HEK293T (cell line): ENCODE measurements at regions not wholly inside any gene's neighbourhood (a gene's known extent, or its start where the extent isn't known, plus 50 kb on each side); places are given as distances from the start of the nearest gene placed in this dataset.

ENCODE experiments used
- CTCF ChIA-PET: fragments of 350-600 bp; formaldehyde crosslinking; extraction: SDS; loops from one replicate; lab custom pipeline; 2021; ENCODE audit warnings: antibody characterized with exemption, inconsistent platforms; lab: Yijun Ruan, JAX
- POLR2A ChIA-PET: fragments of 350-600 bp; formaldehyde crosslinking; extraction: SDS; loops from one replicate; lab custom pipeline; 2020; ENCODE audit warnings: antibody characterized with exemption, inconsistent platforms; lab: Yijun Ruan, JAX
- DNase-seq: peaks from one replicate; pipeline ENCODE4 v3.0.0; 2012; ENCODE audit warnings: mixed read lengths; ENCODE audit errors: extremely low spot score
- ARNT ChIP-seq: fragments of 450-650 bp; IDR thresholded peaks from 2 replicates; pipeline ENCODE4 v1.6.1; 2017; ENCODE audit warnings: mild to moderate bottlenecking
- BHLHE40 ChIP-seq: fragments of 450-650 bp; IDR thresholded peaks from 2 replicates; pipeline ENCODE4 v1.6.1; 2016; ENCODE audit warnings: mild to moderate bottlenecking, moderate library complexity, borderline replicate concordance
- CTBP1 ChIP-seq: fragments of 450-650 bp; IDR thresholded peaks from 2 replicates; pipeline ENCODE4 v1.6.1; 2016; ENCODE audit warnings: borderline replicate concordance
- ELF4 ChIP-seq: fragments of 450-650 bp; IDR thresholded peaks from 2 replicates; pipeline ENCODE4 v1.6.1; 2017; ENCODE audit warnings: antibody characterized with exemption
- FOXA1 ChIP-seq: fragments of 450-650 bp; IDR thresholded peaks from 2 replicates; pipeline ENCODE4 v1.6.1; 2016; ENCODE audit warnings: mild to moderate bottlenecking
- FOXK2 ChIP-seq: fragments of 450-650 bp; IDR thresholded peaks from 2 replicates; pipeline ENCODE4 v1.6.1; 2016; ENCODE audit warnings: mild to moderate bottlenecking
- FOXM1 ChIP-seq: fragments of 450-650 bp; IDR thresholded peaks from 2 replicates; pipeline ENCODE4 v1.6.1; 2017; ENCODE audit warnings: mild to moderate bottlenecking, borderline replicate concordance
- HDGF ChIP-seq: fragments of 450-650 bp; IDR thresholded peaks from 2 replicates; pipeline ENCODE4 v1.6.1; 2017; ENCODE audit warnings: antibody characterized with exemption, borderline replicate concordance
- L3MBTL2 ChIP-seq: fragments of 450-650 bp; conservative IDR thresholded peaks from 2 replicates; pipeline ENCODE4 v1.6.1; 2016; ENCODE audit warnings: mild to moderate bottlenecking
- LEF1 ChIP-seq: fragments of 450-650 bp; IDR thresholded peaks from 2 replicates; pipeline ENCODE4 v1.6.1; 2017; ENCODE audit warnings: mild to moderate bottlenecking, borderline replicate concordance
- NFRKB ChIP-seq: fragments of 450-650 bp; IDR thresholded peaks from 2 replicates; pipeline ENCODE4 v1.6.1; 2016; ENCODE audit warnings: mild to moderate bottlenecking, moderate library complexity
- SP1 ChIP-seq: fragments of 450-650 bp; IDR thresholded peaks from 2 replicates; pipeline ENCODE4 v1.6.1; 2017
- SUZ12 ChIP-seq: fragments of 450-650 bp; IDR thresholded peaks from 2 replicates; pipeline ENCODE4 v1.6.1; 2016; ENCODE audit warnings: mild to moderate bottlenecking
- TARDBP ChIP-seq: fragments of 450-650 bp; IDR thresholded peaks from 2 replicates; pipeline ENCODE4 v1.6.1; 2016
- ZNF384 ChIP-seq: fragments of 450-650 bp; IDR thresholded peaks from 2 replicates; pipeline ENCODE4 v1.6.1; 2016
- TF ChIP-seq, protein P1 (sequence below): fragments of 450-650 bp; IDR thresholded peaks from 2 replicates; pipeline ENCODE4 v1.6.1; 2016

DNA sequence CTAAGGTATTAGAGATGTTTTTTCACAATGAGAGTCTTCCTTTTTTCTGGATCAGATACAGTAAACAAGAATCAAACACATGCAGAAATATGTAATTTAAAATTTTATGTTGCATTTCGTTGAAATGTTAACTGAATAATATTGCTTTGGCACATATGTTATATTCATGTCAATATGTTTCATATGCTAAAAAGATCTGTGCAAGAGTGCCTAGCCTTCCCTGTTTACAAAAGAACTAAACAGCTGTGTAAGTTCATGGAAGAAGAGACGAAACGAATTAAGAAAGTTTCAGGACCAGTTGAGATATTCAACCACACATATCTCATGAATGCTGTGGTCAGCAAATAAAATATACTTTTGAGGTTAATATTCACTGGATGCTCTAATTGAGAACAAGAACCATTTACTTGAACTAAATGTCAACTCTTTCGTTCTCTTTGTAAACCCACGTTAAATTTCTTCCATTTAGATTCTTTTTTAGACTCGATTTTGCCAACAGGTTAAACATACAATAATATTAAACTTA is 289.5 kb downstream of the FOXG1 start:
- ChIA-PET POLR2A (no interaction called here), CTCF (no interaction called here)
- DNase-seq = no peak
- TF ChIP-seq BHLHE40 (no peak), SUZ12 (no peak), FOXK2 (no peak), HDGF (no peak), ARNT (no peak), TARDBP (no peak), L3MBTL2 (no peak), FOXM1 (no peak), SP1 (no peak), ELF4 (no peak)

DNA sequence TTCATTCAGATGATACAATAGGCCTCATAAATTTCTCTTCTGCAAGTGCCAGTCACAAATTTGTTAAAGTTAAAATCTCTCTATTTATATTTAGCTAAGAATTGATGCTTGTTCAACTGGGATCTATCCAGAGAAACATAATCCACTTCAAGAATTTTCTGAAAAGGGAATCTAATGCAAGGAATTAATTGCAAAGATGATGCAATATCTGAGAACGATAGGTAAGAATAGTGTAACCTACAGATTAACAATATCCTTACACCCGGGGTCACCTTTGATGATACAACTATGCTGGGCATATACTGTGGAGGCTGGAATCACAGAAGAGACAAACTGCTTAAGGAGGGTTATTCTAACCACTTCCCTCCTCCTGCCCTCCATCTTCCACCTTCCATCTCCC is 295.1 kb downstream of the FOXG1 start:
- ChIA-PET CTCF (no interaction called here), POLR2A (no interaction called here)
- no peak for DNase-seq
- TF ChIP-seq BHLHE40 (no peak), L3MBTL2 (no peak), HDGF (no peak), NFRKB (no peak), ZNF384 (no peak), TARDBP (no peak), SUZ12 (no peak), FOXA1 (no peak), ELF4 (no peak), LEF1 (no peak), SP1 (no peak)

DNA sequence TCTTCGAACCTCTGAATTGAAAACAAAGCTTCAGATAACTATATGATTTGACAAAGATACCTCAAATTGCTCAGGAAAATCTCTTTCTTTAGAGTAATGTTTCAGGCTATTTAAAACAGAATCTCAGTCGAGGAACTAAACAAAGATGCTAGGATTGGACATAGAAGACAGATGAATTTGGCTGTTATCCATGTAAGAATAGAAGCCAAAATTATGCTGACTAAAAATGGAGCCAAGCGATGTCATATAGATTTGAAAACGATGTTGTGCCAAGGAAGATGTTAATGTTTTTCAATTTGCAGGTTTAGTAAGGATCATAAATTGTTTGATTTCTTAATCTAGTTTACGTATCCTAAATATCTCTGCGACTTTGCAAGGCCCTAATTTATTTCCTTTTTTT is 295.9 kb downstream of the FOXG1 start:
- ChIA-PET POLR2A (no interaction called here), CTCF (no interaction called here)
- TF ChIP-seq FOXM1 = no peak
- no peak for TF ChIP-seq CTBP1
- TF ChIP-seq ZNF384 = no peak
- no peak for TF ChIP-seq BHLHE40
- TF ChIP-seq SUZ12 = no peak
- no peak for TF ChIP-seq LEF1
- TF ChIP-seq, protein P1, sequence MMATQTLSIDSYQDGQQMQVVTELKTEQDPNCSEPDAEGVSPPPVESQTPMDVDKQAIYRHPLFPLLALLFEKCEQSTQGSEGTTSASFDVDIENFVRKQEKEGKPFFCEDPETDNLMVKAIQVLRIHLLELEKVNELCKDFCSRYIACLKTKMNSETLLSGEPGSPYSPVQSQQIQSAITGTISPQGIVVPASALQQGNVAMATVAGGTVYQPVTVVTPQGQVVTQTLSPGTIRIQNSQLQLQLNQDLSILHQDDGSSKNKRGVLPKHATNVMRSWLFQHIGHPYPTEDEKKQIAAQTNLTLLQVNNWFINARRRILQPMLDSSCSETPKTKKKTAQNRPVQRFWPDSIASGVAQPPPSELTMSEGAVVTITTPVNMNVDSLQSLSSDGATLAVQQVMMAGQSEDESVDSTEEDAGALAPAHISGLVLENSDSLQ = no peak
- TF ChIP-seq SP1 = no peak
- TF ChIP-seq FOXA1 = no peak
- no peak for TF ChIP-seq HDGF
- no peak for TF ChIP-seq ELF4
- no peak for TF ChIP-seq FOXK2
- TF ChIP-seq NFRKB = no peak
- no peak for TF ChIP-seq ARNT
- no peak for TF ChIP-seq TARDBP
- TF ChIP-seq L3MBTL2 = no peak
- no peak for DNase-seq

DNA sequence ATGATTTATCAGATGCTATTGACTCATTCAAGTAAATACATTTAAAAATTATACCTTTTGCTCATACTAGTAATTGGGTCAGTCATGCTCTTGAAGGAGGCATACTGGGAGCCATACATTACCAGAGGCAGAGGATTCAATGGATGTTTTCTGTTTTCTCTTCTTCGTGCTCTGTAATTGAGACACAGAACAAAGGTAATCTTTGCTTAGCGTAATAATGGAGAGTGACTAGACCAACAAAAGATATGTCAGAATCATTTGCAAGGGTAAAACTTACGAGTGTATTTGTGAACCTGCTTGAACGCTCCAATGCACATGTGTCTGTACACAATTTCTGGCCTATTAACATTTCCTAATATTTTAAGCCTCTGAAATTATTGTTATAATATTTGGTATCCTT is 296.4 kb downstream of the FOXG1 start:
- ChIA-PET POLR2A (no interaction called here), CTCF (no interaction called here)
- no peak for DNase-seq
- no peak for TF ChIP-seq FOXA1
- TF ChIP-seq TARDBP = no peak

DNA sequence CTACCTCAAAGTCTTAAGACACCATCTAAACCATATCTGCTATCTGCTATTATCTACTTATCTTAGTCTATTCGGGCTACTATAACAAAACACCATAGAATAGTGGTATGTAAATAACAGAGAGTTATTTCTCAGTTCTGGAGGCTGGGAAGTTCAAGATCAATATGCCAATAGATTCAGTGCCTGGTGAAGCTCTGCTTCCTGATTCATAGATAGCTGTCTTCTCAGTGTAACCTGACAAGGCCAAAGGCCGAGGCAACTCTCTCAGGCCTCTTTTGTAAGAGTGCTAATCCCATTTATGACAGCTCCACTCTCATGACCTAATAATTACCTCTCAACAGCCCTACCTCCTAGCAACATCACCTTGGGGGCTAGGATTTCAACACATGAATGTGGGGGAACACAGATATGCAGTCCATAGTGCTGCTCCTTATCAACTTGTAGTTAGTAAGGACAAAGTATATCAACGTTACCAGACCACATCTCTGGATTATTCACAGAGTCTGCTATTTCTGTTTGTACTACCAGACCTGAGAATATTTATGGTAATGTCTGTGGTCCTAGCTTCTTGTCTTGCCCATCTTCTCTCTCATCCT is 297.8 kb downstream of the FOXG1 start:
- TF ChIP-seq CTBP1 (no peak), SP1 (no peak), ZNF384 (no peak), FOXM1 (no peak), LEF1 (no peak), HDGF (no peak), SUZ12 (no peak), BHLHE40 (no peak)
- POLR2A ChIA-PET = no interaction called here
- CTCF ChIA-PET = no interaction called here
- DNase-seq = no peak

DNA sequence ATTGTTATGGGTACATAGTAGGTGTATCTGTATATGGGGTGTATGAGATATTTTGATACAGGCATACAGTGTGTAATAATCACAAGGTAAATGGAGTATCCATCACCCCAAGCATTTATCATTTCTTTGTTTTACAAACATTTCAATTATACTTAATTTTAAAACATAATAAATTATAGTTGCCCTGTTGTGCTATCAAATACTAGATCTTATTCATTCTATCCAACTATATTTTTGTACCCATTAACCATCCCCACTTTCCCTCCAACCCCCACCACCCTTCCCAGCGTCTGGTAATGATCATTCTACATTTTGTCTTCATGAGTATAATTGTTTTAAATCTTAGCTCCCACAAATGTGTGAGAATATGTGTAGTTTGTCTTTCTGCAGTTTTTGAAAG is 302.6 kb downstream of the FOXG1 start:
- CTCF ChIA-PET = no interaction called here
- no peak for DNase-seq
- TF ChIP-seq FOXK2 = no peak
- no peak for TF ChIP-seq BHLHE40
- no peak for TF ChIP-seq LEF1
- no peak for TF ChIP-seq SP1
- TF ChIP-seq CTBP1 = no peak
- POLR2A ChIA-PET = no interaction called here

DNA sequence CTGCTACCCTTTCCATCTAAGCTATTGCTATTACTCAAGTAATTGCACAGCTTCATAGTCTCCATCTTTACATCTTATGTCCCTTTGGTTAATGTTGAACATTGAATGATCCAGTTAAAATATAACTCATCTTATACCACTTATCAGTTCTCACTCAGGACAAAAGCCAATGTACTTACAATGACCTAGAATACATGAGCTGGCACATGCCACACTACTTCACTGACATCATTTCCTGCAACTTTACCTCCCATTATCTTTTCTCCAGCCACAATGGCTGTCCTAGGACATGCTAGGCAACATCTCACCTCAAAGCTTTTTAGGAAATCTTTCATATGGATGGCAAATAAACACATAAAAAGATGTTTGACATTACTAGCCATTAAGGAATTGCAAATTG is 309.2 kb downstream of the FOXG1 start:
- DNase-seq = no peak
- TF ChIP-seq FOXK2 = no peak
- no peak for TF ChIP-seq ARNT
- TF ChIP-seq TARDBP = no peak
- TF ChIP-seq L3MBTL2 = no peak
- CTCF ChIA-PET = interaction anchor here (1.0 kb wide), 1 partner anchor 10 kb away, joined by 4 read pairs; no protein-coding TSS in a partner anchor
- POLR2A ChIA-PET = no interaction called here

DNA sequence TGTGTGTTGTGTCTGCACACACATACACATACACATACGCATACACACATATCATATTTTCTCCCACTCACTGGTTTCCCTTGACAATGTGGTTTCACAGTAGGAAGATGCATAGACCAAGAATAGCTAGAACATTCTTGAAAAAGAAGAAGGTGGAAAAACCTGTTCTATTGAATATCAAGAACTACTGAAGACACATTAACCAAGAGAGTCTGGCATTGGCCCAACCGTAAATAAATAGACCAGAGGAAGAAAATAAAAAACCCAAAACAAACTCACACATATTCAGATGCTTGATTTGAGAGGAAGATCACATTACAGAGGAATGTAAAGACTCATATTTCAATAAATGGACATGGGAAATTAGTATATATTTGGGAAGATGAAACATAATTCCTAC is 311.3 kb downstream of the FOXG1 start:
- POLR2A ChIA-PET = no interaction called here
- CTCF ChIA-PET = interaction anchor here (0.6 kb wide), 1 partner anchor 459 kb away, joined by 3 read pairs; no protein-coding TSS in a partner anchor
- DNase-seq = no peak

More for the DNA sequence above, 311.3 kb downstream of the FOXG1 start:
- TF ChIP-seq FOXM1 (no peak), FOXA1 (no peak), ARNT (no peak), L3MBTL2 (no peak), HDGF (no peak), ZNF384 (no peak), SUZ12 (no peak), BHLHE40 (no peak), CTBP1 (no peak), FOXK2 (no peak), LEF1 (no peak), SP1 (no peak), NFRKB (no peak)
- TF ChIP-seq, protein P1 = no peak
